AG08395 (cell line): ENCODE measurements at regions not wholly inside any gene's neighbourhood (a gene's known extent, or its start where the extent isn't known, plus 50 kb on each side); places are given as distances from the start of the nearest gene placed in this dataset.

Experiments used
- DNase-seq: peaks from one replicate; pipeline ENCODE4 v3.0.0; 2012; ENCODE audit warnings: mixed read lengths, low spot score

DNA sequence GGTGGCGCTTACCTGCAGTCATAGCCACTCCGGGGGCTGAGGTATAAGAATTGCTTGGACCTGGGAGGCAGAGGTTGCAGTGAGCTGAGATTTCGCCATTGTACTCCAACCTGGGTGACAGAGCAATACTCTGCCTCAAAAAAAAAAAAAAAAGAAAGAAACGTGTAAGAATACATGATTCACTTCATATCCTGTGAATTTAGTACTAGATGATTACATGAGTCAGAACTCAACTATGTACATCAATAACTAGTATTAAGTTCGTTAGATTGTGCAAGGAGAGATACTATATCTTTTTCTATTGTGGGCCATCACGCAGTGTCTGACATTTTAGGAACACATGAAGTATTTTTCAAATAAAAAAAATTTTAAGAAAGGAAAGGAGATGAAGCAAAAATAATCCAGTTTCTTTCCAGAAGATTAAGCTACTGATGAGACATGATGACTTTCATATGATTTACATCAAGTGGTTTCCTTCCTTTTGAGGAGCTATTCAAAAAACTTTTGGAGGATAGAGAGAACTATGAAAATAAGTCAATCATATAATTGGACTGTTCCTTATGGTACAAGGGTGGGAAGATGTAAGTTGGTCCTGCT is 64.7 kb upstream of the EXOC1L start:
- no peak for DNase-seq

DNA sequence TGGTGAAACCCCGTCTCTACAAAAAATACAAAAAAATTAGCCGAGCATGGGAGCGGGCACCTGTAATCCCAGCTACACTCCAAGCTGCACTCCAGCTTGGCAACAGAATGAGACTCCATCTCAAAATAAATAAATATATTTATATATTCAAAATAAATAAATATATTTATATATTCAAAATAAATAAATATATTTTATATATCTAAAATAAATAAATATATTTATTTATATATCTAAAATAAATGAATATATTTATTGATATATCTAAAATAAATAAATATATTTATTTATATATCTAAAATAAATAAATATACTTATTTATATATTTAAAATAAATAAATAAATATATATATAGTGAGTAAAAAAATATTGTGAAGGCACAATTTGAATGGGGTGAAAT is 63.4 kb upstream of the EXOC1L start:
- no peak for DNase-seq

DNA sequence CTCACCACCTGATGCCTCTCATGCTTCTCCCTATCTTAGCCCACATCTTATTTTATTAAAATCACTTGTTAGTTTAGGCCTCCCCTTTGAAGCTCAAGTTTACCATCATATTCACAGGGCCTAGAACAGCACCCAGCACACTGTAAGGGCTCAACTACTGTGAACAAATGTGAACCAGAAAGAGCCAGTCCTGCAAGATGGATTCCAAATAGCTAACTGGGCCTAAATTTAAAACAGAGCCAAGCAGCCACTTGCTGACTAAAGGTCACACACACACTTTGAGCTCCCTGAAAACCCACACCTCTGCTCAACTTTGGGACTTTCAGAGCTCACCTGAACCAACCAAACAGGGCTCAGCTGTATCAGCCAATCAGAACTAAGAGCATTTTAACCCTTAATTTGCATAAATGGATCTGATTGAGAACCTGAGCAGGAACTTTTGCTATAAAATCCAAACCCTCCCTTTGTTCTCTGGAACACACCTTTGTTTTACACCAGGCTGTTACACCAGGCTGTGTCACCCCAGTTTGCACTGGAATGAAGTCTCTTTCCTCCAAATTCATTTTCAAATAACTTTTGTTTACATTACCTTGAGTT is 62.1 kb upstream of the EXOC1L start:
- no peak for DNase-seq

DNA sequence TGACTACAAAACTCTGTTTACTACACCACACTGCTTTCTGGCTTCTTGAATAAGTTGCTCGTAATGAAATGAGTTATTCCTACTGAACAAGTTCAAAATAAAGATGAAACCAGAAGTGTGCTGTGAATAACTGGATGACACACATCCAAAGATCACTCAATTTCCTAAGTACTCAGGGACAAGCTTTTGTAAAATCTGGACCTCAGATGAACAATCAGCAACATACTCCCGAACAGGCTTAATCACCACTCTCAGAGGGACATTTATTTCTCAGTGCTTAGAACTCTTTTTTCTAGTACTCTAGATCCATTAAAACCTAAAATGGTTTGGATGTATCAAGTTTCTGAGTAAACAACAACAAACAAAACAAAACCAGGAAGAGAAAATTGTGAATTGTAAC is 61.5 kb upstream of the EXOC1L start:
- DNase-seq: no peak

DNA sequence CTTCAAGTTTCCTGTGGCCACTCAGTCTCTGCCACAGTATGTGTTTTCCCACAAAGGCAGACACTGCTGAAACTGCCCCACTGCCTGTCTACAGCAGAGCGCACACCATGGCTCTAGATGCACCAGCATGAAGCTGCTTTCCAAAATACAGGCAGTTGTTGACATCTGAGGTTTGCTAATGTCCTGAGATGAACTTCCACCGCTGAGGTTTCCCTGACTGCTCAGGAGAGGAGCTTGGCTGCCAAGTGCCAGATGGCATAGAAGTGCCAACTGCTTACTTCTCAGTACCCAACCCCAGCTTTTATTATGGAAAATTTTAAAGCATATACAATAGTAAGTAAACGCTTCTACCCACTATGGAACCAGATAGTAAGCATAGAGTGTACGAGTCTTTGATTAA is 61.0 kb upstream of the EXOC1L start:
- no peak for DNase-seq

DNA sequence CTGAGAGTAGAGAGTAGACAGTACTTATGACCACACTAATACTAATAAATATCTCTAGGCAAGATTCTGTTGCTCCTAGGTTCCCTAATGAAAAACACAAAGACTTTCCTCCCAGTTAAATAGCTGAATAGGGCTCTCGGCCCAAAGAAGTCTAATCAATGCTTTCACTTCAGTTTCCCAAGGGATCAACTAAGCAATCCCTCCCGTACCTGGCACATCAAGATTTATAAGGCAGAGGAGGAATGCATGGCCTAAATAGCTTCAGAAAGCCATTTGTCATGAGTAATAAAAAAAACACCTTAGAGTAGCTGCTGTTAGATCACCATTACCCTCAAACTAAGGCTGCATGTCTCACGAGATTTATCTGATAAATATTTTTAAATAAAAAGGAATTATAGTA is 56.8 kb upstream of the EXOC1L start:
- no peak for DNase-seq

DNA sequence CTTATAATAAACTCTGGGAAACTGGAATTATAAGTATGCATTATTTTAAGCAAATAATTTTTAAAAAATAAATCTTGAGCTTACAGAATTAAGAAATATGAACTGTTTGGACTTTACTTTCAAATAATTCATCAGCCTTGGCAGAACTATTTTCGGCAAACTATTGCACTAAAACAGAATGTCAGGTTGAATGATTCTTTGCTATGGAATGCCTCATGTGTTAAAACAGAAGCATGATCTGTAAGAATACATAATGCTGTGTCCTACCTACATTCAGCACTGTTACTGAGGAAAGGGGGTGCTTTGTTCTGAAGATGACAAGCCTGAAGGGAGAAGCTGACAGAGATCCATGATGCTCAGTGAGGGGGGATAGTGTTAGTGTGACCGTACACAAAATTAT is 55.6 kb upstream of the EXOC1L start:
- DNase-seq: no peak

DNA sequence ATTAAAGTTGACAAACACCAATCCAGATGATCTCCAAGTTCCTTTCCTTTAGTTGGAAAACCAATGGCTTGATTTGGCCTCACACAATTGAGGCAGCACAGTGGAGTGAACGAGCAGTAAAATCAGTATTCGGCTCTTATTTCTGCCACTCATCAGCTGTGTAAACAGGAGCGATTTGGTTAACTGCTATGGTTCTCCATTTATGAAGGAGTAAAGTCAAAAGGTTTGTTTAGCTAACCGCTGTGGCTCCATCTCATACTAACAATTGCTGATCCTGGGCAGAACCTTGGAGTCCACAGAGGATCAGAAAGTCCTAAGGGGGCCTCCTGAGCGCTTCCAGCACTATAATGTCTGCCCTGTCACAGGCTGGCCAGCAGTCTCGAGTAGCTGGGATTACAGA is 54.5 kb upstream of the EXOC1L start:
- DNase-seq: no peak

DNA sequence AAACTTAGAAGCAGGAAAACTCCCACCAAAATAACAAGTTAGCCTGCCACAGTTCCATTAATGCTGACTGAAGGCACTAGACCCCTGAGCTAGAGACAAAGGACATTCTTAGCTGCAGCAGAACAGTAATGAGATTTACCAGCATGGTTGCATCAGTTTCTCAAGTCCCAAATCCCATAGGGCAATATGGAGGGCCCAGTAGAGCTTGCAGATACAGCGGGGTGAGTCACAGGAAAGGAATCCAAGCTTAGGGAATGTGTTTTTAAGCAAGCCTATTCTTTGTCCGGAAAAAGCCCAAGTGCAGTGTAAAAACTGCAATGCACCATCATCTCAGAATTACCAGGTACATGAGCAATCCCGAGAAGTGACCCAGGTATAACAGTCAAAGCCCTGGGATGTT is 51.3 kb upstream of the EXOC1L start:
- peak; percentile 54 for DNase-seq
